KOPT-K1 (cell line): ENCODE measurements at regions not wholly inside any gene's neighbourhood (a gene's known extent, or its start where the extent isn't known, plus 50 kb on each side); places are given as distances from the start of the nearest gene placed in this dataset.

Experiments
- H3K27ac ChIP-seq: fragments of 200-600 bp; sonication (generic); 2 replicates; pipeline ENCODE4 v1.5.1; 2016; ENCODE audit warnings: antibody characterized with exemption, mild to moderate bottlenecking, low read depth, low read length; ENCODE audit not compliant: poor library complexity, severe bottlenecking
- H3K36me3 ChIP-seq: fragments of 200-600 bp; sonication (generic); 2 replicates; pipeline ENCODE4 v1.5.1; 2017; ENCODE audit warnings: antibody characterized with exemption, mild to moderate bottlenecking, low read length, moderate library complexity; ENCODE audit not compliant: insufficient read depth
- H3K9me3 ChIP-seq: fragments of 200-600 bp; sonication (generic); 2 replicates; pipeline ENCODE4 v1.5.1; 2017; ENCODE audit warnings: antibody characterized with exemption, low read length, mild to moderate bottlenecking; ENCODE audit not compliant: insufficient read depth, poor library complexity, severe bottlenecking

- Histone ChIP-seq H3K27ac (no peak overlapping the region), H3K36me3 (no peaks in the 10 kb centered on the region), H3K9me3 (no peaks in the 10 kb centered on the region)
These were observed 499.4 kb upstream of the NOX3 start for GRCh38 chr6:155955038-155955437.

- Histone ChIP-seq H3K36me3 (no peaks in the 10 kb centered on the region), H3K27ac (no peak overlapping the region), H3K9me3 (no peaks in the 10 kb centered on the region)
These were observed 498.5 kb upstream of the NOX3 start for GRCh38 chr6:155954149-155954548.

- Histone ChIP-seq H3K9me3 (peaks cover 16% of the 10 kb centered on the region), H3K27ac (no peak overlapping the region), H3K36me3 (no peaks in the 10 kb centered on the region)
These were observed 493.6 kb upstream of the NOX3 start for GRCh38 chr6:155949256-155949655.

- H3K27ac ChIP-seq: no peak overlapping the region
- H3K9me3 ChIP-seq: peaks cover 16% of the 10 kb centered on the region
- H3K36me3 ChIP-seq: no peaks in the 10 kb centered on the region
These were observed 491.2 kb upstream of the NOX3 start for GRCh38 chr6:155946860-155947259.

GRCh38 chr6:155943635-155944034 is 488.0 kb upstream of the NOX3 start:
- H3K36me3 ChIP-seq: no peaks in the 10 kb centered on the region
- no peak overlapping the region for H3K27ac ChIP-seq
- peaks cover 16% of the 10 kb centered on the region for H3K9me3 ChIP-seq

GRCh38 chr6:155939253-155939652 is 483.6 kb upstream of the NOX3 start:
- Histone ChIP-seq H3K9me3 (no peaks in the 10 kb centered on the region), H3K36me3 (no peaks in the 10 kb centered on the region), H3K27ac (no peak overlapping the region)

GRCh38 chr6:155936551-155936950 is 480.9 kb upstream of the NOX3 start:
- H3K27ac ChIP-seq: no peak overlapping the region
- no peaks in the 10 kb centered on the region for H3K9me3 ChIP-seq
- no peaks in the 10 kb centered on the region for H3K36me3 ChIP-seq

- no peak overlapping the region for H3K27ac ChIP-seq
These were observed 480.5 kb upstream of the NOX3 start for GRCh38 chr6:155936127-155936526.

GRCh38 chr6:155916846-155917624 is 461.4 kb upstream of the NOX3 start:
- Histone ChIP-seq H3K36me3 (no peaks in the 10 kb centered on the region), H3K27ac (no peak overlapping the region), H3K9me3 (no peaks in the 10 kb centered on the region)

More at GRCh38 chr6:155936127-155936526, 480.5 kb upstream of the NOX3 start:
- no peaks in the 10 kb centered on the region for H3K9me3 ChIP-seq
- H3K36me3 ChIP-seq: no peaks in the 10 kb centered on the region

- no peaks in the 10 kb centered on the region for H3K9me3 ChIP-seq
- no peak overlapping the region for H3K27ac ChIP-seq
These were observed 460.0 kb upstream of the NOX3 start for GRCh38 chr6:155915651-155916050.

GRCh38 chr6:155913816-155914215 is 458.2 kb upstream of the NOX3 start:
- Histone ChIP-seq H3K27ac (no peak overlapping the region), H3K9me3 (no peaks in the 10 kb centered on the region), H3K36me3 (no peaks in the 10 kb centered on the region)

More at GRCh38 chr6:155915651-155916050, 460.0 kb upstream of the NOX3 start:
- H3K36me3 ChIP-seq: no peaks in the 10 kb centered on the region

GRCh38 chr6:155909710-155910109 is 454.1 kb upstream of the NOX3 start:
- no peaks in the 10 kb centered on the region for H3K36me3 ChIP-seq
- no peaks in the 10 kb centered on the region for H3K9me3 ChIP-seq
- no peak overlapping the region for H3K27ac ChIP-seq

- Histone ChIP-seq H3K36me3 (no peaks in the 10 kb centered on the region), H3K9me3 (no peaks in the 10 kb centered on the region), H3K27ac (no peak overlapping the region)
These were observed 440.0 kb upstream of the NOX3 start for GRCh38 chr6:155895641-155896040.

- no peaks in the 10 kb centered on the region for H3K36me3 ChIP-seq
- H3K27ac ChIP-seq: no peak overlapping the region
- H3K9me3 ChIP-seq: no peaks in the 10 kb centered on the region
These were observed 439.1 kb upstream of the NOX3 start for GRCh38 chr6:155894758-155895157.

- Histone ChIP-seq H3K27ac (no peak overlapping the region), H3K9me3 (no peaks in the 10 kb centered on the region), H3K36me3 (no peaks in the 10 kb centered on the region)
These were observed 438.6 kb upstream of the NOX3 start for GRCh38 chr6:155894262-155894661.

GRCh38 chr6:155890409-155890808 is 434.8 kb upstream of the NOX3 start:
- Histone ChIP-seq H3K27ac (no peak overlapping the region), H3K36me3 (no peaks in the 10 kb centered on the region), H3K9me3 (no peaks in the 10 kb centered on the region)
